Omental fat pad (tissue), 3 donors: ENCODE measurements at regions not wholly inside any gene's neighbourhood (a gene's known extent, or its start where the extent isn't known, plus 50 kb on each side); places are given as distances from the start of the nearest gene placed in this dataset.
A peak's percentile ranks its signal among the peaks of the same experiment; 100 is the strongest.

Experiments
- ATAC-seq: fragments of 150-250 bp; one replicate; pipeline ENCODE4 v1.9.1; 2016; ENCODE audit warnings: mild to moderate bottlenecking, moderate library complexity; ENCODE audit not compliant: low FRiP score
- DNase-seq: peaks from one replicate; pipeline ENCODE4 v3.0.0-alpha.2; 2019; ENCODE audit warnings: low spot score
- CTCF ChIP-seq, 3 donors: fragments of 450-650 bp; IDR thresholded peaks; one replicate each; pipeline ENCODE4 v1.5.1; 2016 to 2017; ENCODE audit warnings: antibody characterized with exemption in 3 of 3, mild to moderate bottlenecking in 3 of 3, moderate library complexity in 2 of 3

GRCh38 chr6:41475737-41476357 lies 70.3 kb upstream of the FOXP4 start:
- no peak for DNase-seq
- no peak for ATAC-seq

GRCh38 chr6:41476401-41476800 lies 69.8 kb upstream of the FOXP4 start:
- no peak for TF ChIP-seq CTCF (IDR thresholded peaks at IDR 0.05)
- DNase-seq (no peak), ATAC-seq (no peak)

More at GRCh38 chr6:41475737-41476357, 70.3 kb upstream of the FOXP4 start:
- no peak for TF ChIP-seq CTCF (IDR thresholded peaks at IDR 0.05)

GRCh38 chr6:41477572-41477971 lies 68.6 kb upstream of the FOXP4 start:
- ATAC-seq (no peak), DNase-seq (no peak)
- no peak for TF ChIP-seq CTCF (IDR thresholded peaks at IDR 0.05)

- ATAC-seq (no peak), DNase-seq (no peak)
- TF ChIP-seq CTCF (IDR thresholded peaks at IDR 0.05): no peak
Observed at GRCh38 chr6:41483943-41484342, 62.2 kb upstream of the FOXP4 start.

GRCh38 chr6:41487860-41488432 lies 58.2 kb upstream of the FOXP4 start:
- no peak for TF ChIP-seq CTCF (IDR thresholded peaks at IDR 0.05)
- DNase-seq (no peak), ATAC-seq (no peak)

- DNase-seq (no peak), ATAC-seq (peak; percentile 49)
- TF ChIP-seq CTCF (IDR thresholded peaks at IDR 0.05): no peak
Observed at GRCh38 chr6:41488433-41489119, 57.6 kb upstream of the FOXP4 start.
